Lower lobe of right lung (tissue), 2 donors: ENCODE measurements at regions not wholly inside any gene's neighbourhood (a gene's known extent, or its start where the extent isn't known, plus 50 kb on each side); places are given as distances from the start of the nearest gene placed in this dataset.
"Not testable (repeated sequence)": the region's sequence is repeated elsewhere in the genome, so short reads cannot be mapped to it uniquely, and the experiment has no call there.

ENCODE experiments used
- ATAC-seq, 2 donors: fragments of 200-7000 bp; cut with Tn5 transposase; one replicate each; pipeline ENCODE4 v1.9.1; 2020 to 2022; ENCODE audit warnings: mild to moderate bottlenecking in 2 of 2, moderate library complexity in 2 of 2
- DNase-seq: peaks from one replicate; pipeline ENCODE4 v3.0.0-alpha.2; 2020
- H3K27ac ChIP-seq: fragments of 200-600 bp; one replicate; pipeline ENCODE4 v1.8.0; 2022
- H3K27me3 ChIP-seq: fragments of 200-600 bp; one replicate; pipeline ENCODE4 v1.8.0; 2022; ENCODE audit warnings: low read depth
- H3K36me3 ChIP-seq: fragments of 200-600 bp; one replicate; pipeline ENCODE4 v1.8.0; 2022; ENCODE audit warnings: mild to moderate bottlenecking
- H3K4me1 ChIP-seq: fragments of 200-600 bp; one replicate; pipeline ENCODE4 v1.8.0; 2022
- H3K4me3 ChIP-seq: fragments of 200-600 bp; one replicate; pipeline ENCODE4 v1.8.0; 2022; ENCODE audit warnings: mild to moderate bottlenecking
- H3K9me3 ChIP-seq: fragments of 200-600 bp; one replicate; pipeline ENCODE4 v1.8.0; 2022
- intact Hi-C: fragments of 100-400 bp; cut with DNase I; formaldehyde crosslinking; loops from one replicate; pipeline ENCODE4 v1.11.0; 2022
- TF ChIP-seq, protein P1 (sequence below): fragments of 200-600 bp; IDR thresholded peaks from one replicate; pipeline ENCODE4 v1.8.0; 2022; ENCODE audit warnings: antibody characterized with exemption, mild to moderate bottlenecking
- donor health status: DM: no; HTN: yes; CAD: no; lungs with severe emphysema.

DNA sequence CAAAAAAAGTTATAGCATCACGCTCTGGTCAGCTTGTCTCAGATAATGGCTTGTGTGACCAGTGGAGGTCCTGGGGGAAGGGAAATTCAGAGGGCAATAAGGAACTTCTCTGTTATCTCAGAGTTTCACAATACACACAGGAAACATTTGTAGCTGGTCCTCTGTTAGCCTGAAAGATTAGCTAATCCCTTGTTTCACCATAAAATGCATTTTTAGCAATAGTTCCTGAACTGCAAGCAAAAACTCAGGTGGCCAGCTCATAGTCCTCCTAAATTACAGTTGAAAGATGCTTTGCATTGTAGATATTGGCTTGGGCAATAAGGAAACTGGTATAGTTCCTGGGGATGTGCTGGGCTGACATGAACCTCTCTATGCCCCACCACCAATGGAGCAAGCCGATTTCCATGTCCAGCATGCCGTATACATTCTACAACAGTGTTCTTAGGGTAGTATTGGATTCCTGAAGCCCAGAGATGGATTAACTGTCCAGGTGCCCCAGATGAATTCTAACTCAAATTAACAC is 141.5 kb upstream of the TBL1XR1 start:
- Histone ChIP-seq H3K36me3 (no peaks in the 10 kb centered on the region), H3K27me3 (no peaks in the 10 kb centered on the region), H3K27ac (no peak overlapping the region), H3K9me3 (no peaks in the 10 kb centered on the region), H3K4me1 (peaks cover 37% of the 10 kb centered on the region), H3K4me3 (no peak overlapping the region)
- intact Hi-C loops: no loop called here
- ATAC-seq (peak; percentile 59 to 68), DNase-seq (no peak)
- TF ChIP-seq, protein P1, sequence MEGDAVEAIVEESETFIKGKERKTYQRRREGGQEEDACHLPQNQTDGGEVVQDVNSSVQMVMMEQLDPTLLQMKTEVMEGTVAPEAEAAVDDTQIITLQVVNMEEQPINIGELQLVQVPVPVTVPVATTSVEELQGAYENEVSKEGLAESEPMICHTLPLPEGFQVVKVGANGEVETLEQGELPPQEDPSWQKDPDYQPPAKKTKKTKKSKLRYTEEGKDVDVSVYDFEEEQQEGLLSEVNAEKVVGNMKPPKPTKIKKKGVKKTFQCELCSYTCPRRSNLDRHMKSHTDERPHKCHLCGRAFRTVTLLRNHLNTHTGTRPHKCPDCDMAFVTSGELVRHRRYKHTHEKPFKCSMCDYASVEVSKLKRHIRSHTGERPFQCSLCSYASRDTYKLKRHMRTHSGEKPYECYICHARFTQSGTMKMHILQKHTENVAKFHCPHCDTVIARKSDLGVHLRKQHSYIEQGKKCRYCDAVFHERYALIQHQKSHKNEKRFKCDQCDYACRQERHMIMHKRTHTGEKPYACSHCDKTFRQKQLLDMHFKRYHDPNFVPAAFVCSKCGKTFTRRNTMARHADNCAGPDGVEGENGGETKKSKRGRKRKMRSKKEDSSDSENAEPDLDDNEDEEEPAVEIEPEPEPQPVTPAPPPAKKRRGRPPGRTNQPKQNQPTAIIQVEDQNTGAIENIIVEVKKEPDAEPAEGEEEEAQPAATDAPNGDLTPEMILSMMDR: no peak

DNA sequence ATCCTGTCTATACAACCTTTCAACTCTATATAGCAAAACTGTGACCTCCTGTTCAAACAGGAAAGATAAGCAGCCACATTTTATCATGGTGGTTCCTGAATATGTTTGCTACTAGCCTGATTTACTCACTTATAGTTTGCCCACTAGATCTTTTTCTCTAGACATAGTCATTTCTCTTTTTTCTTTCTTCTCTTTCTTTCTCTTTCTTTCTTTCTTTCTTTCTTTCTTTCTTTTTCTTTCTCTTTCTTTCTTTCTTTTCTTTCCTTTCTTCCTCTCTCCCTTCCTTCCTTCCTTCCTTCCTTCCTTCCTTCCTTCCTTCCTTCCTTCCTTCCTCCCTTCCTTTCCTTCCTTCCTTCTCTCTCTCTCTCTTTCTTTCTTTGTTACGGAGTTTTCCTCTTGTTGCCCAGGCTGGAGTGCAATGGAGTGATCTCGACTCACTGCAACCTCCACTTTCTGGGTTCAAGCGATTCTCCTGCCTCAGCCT is 142.0 kb upstream of the TBL1XR1 start:
- ATAC-seq, H3K27ac ChIP-seq, H3K4me3 ChIP-seq, intact Hi-C loops, H3K27me3 ChIP-seq, H3K9me3 ChIP-seq, H3K36me3 ChIP-seq, DNase-seq: not testable (repeated sequence)
- H3K4me1 ChIP-seq: peaks cover 32% of the 10 kb centered on the region

DNA sequence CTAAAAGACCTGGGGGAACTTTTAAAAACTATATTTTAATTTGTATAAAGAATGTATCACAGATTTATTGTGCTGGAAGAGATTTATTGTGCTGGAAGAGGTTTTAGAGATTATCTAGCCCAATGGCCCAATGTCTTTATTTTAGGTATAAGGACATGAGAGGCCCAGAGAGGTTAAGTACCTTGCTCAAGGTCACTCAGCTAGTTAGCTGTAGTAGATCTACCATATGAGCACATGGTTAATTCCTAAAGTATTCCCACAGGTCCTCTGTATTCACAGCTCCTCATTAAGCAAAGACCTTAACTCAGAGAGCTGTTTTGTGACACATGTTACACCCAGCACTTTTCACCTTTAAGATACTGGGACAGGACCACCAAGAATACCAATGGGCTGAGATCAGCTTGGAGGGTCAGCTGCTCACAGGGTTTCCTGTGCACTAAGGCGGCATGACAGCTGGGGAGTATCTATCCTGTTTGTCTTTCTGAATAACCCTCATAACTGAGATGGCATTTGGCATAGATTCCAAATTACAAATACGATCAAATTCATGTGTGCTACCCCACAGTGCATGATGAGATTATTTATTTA is 143.1 kb upstream of the TBL1XR1 start:
- no peak for ATAC-seq
- TF ChIP-seq, protein P1: no peak
- H3K36me3 ChIP-seq: no peaks in the 10 kb centered on the region
- intact Hi-C loops: no loop called here
- peaks cover 30% of the 10 kb centered on the region for H3K4me1 ChIP-seq
- no peaks in the 10 kb centered on the region for H3K9me3 ChIP-seq
- no peaks in the 10 kb centered on the region for H3K27me3 ChIP-seq
- no peak overlapping the region for H3K27ac ChIP-seq
- DNase-seq: no peak
- no peak overlapping the region for H3K4me3 ChIP-seq

DNA sequence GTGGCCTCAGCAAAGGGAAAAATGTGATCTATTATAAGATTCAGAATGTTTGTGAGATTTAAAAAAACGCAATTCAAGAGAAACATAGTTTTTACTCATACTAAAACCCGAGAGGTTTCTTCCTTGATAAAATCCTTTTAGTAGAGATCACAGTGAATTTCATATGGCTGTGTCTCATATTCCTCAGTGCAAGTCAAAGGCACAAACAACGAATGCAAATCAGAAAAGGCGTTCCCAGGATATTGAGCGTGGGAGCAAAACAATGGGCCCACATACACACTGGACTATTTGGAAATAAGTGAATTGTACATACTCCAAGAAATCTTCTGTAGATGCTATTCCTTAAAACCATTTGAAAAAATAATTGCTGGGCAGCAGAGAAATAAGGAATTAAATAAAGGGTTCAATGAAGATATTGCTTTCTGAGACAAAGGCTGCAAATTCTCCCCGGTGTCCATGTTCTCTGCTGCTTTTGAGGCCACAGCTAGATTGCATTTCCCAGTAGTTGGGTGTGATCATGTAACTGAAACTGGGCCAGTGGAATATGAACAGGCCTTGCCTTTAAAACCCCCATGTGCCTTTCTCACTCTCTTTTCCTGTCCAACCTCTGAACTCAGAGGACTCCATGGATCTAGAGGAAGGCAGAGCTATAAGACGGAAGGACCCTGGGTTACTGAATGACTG is 144.6 kb upstream of the TBL1XR1 start:
- H3K4me3 ChIP-seq: no peak overlapping the region
- ATAC-seq (no peak), DNase-seq (no peak)
- TF ChIP-seq, protein P1: no peak
- no peaks in the 10 kb centered on the region for H3K36me3 ChIP-seq
- H3K9me3 ChIP-seq: no peaks in the 10 kb centered on the region
- intact Hi-C loops: no loop called here
- no peak overlapping the region for H3K27ac ChIP-seq
- H3K27me3 ChIP-seq: no peaks in the 10 kb centered on the region
- peaks cover 33% of the 10 kb centered on the region for H3K4me1 ChIP-seq

DNA sequence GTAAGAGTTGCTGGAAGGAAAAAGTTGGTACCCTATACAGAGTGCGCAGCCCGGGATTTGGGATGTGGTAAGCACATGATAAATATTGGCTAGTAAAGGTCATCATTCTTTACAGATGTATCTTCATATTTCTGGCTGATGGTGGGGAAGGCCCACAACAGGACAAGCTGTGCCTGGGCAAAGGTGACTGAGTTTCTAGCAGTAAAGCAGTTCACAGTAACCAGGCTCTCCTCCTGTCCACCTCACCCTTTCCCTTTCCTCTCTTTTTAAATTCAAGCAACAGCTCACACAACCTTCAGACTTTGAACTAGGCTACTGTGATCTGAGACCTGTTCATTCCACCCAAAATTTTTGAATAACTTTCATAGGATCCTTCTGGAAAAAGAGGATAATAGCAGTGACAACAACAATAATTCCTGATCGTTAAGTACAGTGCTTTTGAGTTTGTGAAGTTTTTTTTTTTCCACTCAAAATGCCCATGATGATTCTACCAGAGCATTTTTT is 145.9 kb upstream of the TBL1XR1 start:
- intact Hi-C loops: no loop called here
- Histone ChIP-seq H3K4me3 (no peak overlapping the region), H3K9me3 (no peaks in the 10 kb centered on the region), H3K27me3 (no peaks in the 10 kb centered on the region), H3K4me1 (peaks cover 30% of the 10 kb centered on the region), H3K36me3 (no peaks in the 10 kb centered on the region), H3K27ac (no peak overlapping the region)
- no peak for ATAC-seq
- TF ChIP-seq, protein P1: no peak
- no peak for DNase-seq
